Fibroblast of the aortic adventitia (primary cell): ENCODE measurements at regions not wholly inside any gene's neighbourhood (a gene's known extent, or its start where the extent isn't known, plus 50 kb on each side); places are given as distances from the start of the nearest gene placed in this dataset.
"Not testable (repeated sequence)": the region's sequence is repeated elsewhere in the genome, so short reads cannot be mapped to it uniquely, and the experiment has no call there.

ENCODE experiments used
- DNase-seq: peaks from one replicate; pipeline ENCODE4 v3.0.0-alpha.2; 2010; ENCODE audit warnings: low read depth
- H3K4me3 ChIP-seq: 2 replicates; pipeline ENCODE4 v1.5.1; 2011; ENCODE audit warnings: low read depth, mild to moderate bottlenecking, control low read depth, low read length, moderate library complexity
- TF ChIP-seq, protein P1 (sequence below): IDR thresholded peaks from 2 replicates; pipeline ENCODE4 v1.5.1; 2011; ENCODE audit warnings: mild to moderate bottlenecking, low read length, control low read depth, inconsistent platforms; ENCODE audit not compliant: insufficient read depth

DNA sequence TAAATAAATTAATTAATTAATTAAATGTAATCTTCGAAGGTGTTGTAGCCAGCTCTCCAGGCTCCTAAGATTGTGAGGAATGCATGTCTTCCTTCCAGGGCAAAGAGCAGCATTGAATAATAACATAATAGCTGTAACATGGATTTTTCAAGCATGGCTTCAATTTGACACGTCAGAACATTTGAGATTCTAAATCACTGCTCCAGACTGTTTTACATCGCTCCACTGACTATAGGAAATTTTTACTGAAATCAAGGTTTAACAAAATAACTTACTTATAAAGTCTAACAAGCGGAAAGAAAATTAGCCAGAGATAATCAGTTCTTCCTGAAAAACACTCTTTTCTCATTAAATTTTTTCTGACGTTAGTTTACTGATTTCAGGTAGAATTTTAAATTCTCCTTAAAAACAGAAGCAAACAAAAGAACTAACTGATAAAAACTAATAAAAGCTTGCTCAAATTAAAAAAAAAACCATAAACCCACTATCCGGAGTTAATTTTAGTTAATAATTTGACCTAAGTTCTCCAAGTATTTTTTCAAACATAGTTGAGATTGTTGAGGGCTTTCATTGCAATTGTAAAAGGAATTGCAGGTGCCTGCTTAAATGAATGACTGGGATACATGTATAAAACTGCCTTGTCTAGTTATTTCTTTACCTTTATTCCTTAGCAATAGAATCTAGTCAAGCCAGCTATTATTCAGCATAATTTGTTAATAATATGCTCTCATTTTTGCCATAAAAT, 51.2 kb upstream of the SGCE start:
- TF ChIP-seq, protein P1, sequence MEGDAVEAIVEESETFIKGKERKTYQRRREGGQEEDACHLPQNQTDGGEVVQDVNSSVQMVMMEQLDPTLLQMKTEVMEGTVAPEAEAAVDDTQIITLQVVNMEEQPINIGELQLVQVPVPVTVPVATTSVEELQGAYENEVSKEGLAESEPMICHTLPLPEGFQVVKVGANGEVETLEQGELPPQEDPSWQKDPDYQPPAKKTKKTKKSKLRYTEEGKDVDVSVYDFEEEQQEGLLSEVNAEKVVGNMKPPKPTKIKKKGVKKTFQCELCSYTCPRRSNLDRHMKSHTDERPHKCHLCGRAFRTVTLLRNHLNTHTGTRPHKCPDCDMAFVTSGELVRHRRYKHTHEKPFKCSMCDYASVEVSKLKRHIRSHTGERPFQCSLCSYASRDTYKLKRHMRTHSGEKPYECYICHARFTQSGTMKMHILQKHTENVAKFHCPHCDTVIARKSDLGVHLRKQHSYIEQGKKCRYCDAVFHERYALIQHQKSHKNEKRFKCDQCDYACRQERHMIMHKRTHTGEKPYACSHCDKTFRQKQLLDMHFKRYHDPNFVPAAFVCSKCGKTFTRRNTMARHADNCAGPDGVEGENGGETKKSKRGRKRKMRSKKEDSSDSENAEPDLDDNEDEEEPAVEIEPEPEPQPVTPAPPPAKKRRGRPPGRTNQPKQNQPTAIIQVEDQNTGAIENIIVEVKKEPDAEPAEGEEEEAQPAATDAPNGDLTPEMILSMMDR, result no peak
- H3K4me3 ChIP-seq, result no peak overlapping the region
- DNase-seq, result no peak

DNA sequence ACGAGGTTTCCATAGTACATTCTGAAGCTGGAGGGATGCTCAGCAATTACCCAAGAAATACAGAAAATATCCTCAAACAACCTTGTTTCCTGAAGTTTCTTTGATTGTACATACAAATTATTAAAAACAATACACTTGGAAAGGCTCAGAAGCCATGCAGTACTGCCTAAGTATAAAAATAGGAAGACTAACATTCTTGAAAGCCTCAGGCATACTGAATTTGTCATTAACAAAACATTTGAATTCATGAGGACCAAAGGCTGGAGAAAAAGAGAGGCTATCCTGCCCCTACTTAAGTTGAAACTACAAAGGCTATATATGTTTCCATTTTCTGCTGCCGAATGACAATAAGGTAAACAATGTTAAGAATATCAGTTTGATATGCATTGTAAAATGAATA, 54.3 kb upstream of the SGCE start:
- peak; percentile 10 for DNase-seq
- TF ChIP-seq, protein P1, result no peak
- H3K4me3 ChIP-seq, result no peak overlapping the region

DNA sequence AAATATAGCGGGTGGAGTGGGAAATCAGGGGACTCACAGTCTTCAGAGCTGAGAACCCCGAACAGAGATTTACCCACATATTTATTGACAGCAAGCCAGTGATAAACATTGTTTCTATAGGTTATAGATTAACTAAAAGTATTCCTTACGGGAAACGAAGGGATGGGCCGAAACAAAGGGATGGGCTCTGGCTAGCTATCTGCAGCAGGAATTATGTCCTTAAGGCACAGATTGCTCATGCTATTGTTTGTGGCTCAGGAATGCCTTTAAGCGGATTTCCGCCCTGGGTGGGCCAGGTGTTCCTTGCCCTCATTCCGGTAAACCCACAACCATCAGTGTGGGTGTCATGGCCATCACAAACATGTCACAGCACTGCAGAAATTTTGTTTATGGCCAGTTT, 66.4 kb upstream of the SGCE start:
- not testable (repeated sequence) for DNase-seq, H3K4me3 ChIP-seq

DNA sequence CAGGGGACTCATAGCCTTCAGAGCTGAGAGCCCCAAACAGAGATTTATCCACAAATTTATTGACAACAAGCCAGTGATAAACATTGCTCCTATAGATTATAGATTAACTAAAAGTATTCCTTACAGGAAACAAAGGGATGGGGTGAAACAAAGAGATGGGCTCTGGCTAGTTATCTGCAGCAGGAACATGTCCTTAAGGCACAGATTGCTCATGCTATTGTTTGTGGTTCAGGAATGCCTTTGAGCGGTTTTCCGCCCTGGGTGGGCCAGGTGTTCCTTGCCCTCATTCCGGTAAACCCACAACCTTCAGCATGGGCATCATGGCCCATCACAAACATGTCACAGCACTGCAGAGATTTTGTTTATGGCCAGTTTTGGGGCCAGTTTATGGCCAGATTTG, 73.0 kb upstream of the SGCE start:
- H3K4me3 ChIP-seq, result not testable (repeated sequence)

DNA sequence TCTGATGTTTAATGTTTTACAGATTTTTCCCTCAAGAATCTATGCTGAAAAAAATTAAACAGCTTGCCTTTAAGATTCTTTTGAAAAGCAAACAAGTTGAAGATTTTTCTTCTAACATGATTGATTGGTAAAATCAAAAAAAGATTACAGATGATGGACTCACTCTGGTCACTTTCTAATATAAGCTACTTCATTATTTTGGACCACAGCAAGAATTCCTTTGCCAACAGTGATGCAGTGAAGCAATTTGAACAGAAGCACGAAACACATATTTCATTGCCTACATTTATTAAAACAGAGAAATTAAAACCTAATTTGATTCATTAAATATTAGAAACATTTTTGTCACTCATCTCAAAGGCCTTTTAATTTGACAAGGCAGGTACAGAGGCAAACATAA, 82.1 kb upstream of the SGCE start:
- TF ChIP-seq, protein P1, result no peak
- no peak for DNase-seq
- no peak overlapping the region for H3K4me3 ChIP-seq

More for the DNA sequence above, 73.0 kb upstream of the SGCE start:
- DNase-seq, result not testable (repeated sequence)

DNA sequence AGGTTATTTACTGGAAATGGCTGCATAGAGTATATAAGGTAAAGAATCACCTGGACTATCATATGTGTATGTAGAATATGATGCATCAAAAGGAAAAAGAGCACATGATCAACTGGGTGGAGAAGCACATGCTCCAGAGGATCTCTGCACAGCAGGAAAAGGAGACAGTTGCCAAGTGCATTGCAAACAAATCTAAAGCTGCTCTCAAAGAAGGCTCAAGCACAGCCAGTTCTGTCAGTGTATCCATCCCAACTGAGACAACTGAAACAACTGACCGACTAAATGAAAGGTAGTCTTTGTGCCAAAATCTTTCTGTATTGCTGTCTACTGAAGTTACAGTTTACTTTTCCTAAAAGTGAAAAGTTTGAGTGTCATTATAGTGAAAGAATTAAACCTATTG, 83.2 kb upstream of the SGCE start:
- DNase-seq, result no peak
- H3K4me3 ChIP-seq, result no peak overlapping the region
- TF ChIP-seq, protein P1, result no peak

DNA sequence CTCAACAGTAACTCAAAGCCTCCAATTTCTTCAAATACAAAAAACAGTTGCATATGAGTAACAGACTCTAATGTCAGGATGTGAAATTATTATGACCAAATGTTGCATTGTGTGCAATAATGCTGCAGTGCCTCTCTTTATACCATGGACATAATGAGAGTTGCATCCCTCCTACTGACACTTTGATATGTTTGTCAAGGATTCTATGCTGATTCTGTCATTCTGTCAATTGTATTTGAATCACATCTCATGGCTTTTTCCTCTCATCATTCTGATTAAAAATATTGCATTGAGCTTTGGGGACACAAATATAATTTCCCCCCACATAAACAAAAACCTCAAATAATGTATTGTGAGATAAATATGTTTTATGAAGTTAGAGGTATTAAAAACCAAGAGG, 84.6 kb upstream of the SGCE start:
- TF ChIP-seq, protein P1, result no peak
- H3K4me3 ChIP-seq, result no peak overlapping the region
- DNase-seq, result no peak

DNA sequence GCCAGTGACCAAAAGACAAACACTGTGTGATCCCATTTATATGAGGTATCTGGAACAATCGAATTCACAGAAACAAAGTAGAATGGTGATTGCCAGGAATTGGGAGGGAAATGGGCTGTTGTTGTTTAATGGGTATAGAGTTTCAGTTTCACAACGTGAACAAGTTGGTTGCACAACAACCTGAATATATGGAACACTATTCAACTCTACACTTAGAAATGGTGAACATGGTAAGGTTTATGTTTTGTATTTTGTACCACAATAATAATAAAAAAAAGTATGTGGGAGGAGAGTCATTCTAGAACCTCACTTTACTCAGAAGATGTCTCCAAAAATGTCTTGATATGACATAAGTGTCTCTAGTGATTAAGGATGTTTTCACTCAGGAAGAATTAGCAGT, 85.2 kb upstream of the SGCE start:
- DNase-seq, result no peak
- H3K4me3 ChIP-seq, result no peak overlapping the region
- TF ChIP-seq, protein P1, result no peak
